Natural killer cell treated with Interleukin-12 subunit alpha and Interleukin-12 subunit beta and Interleukin-15 and Interleukin-18, amount 100 ng/mL, for 72 hours (primary cell): ENCODE measurements at regions not wholly inside any gene's neighbourhood (a gene's known extent, or its start where the extent isn't known, plus 50 kb on each side); places are given as distances from the start of the nearest gene placed in this dataset.
"Not testable (repeated sequence)": the region's sequence is repeated elsewhere in the genome, so short reads cannot be mapped to it uniquely, and the experiment has no call there.

Source experiments
- ATAC-seq, 2 donors: fragments of 150-1000 bp; cut with Tn5 transposase in 1 of 2; sonication (Bioruptor Pico), chemical (Tn5 transposase) in 1 of 2; 2 replicates each; pipeline ENCODE4 v1.10.0; 2021
- DNase-seq: peaks from one replicate; pipeline ENCODE4 v3.0.0; 2022; ENCODE audit warnings: low spot score
- H3K27ac Mint-ChIP-seq, 2 donors: 1 replicate in 1 of 2; 2 replicates in 1 of 2; pipeline ENCODE4 v1.8.0; 2022; ENCODE audit warnings: mixed read lengths in 2 of 2, mild to moderate bottlenecking in 1 of 2, moderate library complexity in 1 of 2
- H3K27me3 Mint-ChIP-seq, 2 donors: 1 replicate in 1 of 2; 2 replicates in 1 of 2; pipeline ENCODE4 v1.8.0; 2022; ENCODE audit warnings: mixed read lengths in 2 of 2
- H3K36me3 Mint-ChIP-seq: one replicate; pipeline ENCODE4 v1.8.0; 2022; ENCODE audit warnings: mixed read lengths
- H3K4me1 Mint-ChIP-seq, 2 donors: 1 replicate in 1 of 2; 2 replicates in 1 of 2; pipeline ENCODE4 v1.8.0; 2022; ENCODE audit warnings: low read depth in 2 of 2, mixed read lengths in 2 of 2, mild to moderate bottlenecking in 1 of 2
- H3K4me3 Mint-ChIP-seq: one replicate; pipeline ENCODE4 v1.8.0; 2022; ENCODE audit warnings: mixed read lengths
- H3K9me3 Mint-ChIP-seq: 2 replicates; pipeline ENCODE4 v1.8.0; 2022; ENCODE audit warnings: mixed read lengths

DNA sequence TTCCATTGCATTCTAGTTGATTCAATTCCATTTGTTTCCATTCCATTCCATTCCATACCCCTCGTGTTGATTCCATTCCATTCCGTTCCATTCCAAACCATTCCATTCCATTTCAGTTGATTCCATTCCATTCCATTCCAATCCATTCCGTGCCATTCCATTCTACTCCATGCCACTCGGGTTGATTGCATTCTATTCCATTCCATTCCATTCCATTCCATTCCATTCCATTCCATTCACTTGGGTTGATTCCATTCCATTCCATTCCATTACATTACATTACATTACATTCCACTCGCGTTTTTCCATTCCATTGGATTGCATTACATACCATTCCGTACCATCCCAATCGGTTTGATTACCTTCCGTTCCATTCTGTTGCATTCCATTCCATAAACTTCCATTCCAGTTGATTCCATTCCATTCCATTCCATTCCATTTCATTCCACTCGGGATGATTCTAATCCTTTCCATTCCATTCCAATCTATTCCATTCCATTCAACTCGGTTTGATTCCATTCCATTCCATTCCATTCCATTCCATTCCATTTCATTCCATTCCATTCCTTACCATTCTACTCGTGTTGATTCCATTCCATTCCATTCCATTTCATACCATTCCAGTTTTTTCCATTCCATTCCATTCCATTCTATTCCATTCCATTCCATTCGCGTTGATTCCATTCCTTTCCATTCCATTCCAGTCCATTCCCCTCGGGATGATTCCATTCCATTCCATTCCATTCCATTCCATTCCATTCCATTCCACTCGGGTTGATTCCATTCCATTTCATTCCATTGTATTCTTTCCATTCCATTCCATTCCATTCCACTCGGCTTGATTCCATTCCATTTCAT lies 1140.4 kb downstream of the RPIA start:
- ATAC-seq = no peak
- Mint-ChIP-seq H3K9me3 (peaks cover 59% of the 10 kb centered on the region), H3K27me3 (no peaks in the 10 kb centered on the region), H3K27ac (no peak overlapping the region), H3K4me1 (peaks cover 3 to 4% of the 10 kb centered on the region in 2 donors), H3K36me3 (peaks cover 33% of the 10 kb centered on the region), H3K4me3 (no peak overlapping the region)
- no peak for DNase-seq

DNA sequence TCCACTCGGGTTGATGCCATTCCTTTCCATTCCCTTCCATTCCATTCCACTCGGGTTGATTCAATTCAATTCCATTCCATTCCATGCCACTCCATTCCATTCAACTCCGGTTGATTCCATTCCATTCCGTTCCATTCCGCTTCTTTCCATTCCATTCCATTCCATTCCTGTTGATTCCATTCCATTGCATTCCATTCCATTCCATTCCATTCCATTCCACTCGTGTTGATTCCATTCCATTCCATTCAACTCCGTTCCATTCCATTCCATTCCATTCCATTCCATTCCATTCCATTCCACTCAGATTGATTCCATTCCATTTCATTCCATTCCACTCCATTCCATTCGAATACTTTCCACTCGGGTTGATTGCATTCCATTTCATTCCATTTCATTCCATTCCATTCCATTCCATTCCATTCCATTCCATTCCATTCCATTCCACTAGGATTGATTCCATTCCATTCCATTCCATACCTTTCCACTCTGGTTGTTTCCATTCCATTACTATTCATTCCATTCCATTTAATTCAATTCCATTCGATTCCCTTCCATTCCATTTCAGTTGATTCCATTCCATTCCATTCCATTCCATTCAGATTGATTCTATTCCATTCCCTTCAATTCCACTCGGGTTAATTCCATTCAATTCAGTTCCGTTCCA lies 1141.8 kb downstream of the RPIA start:
- DNase-seq (no peak), ATAC-seq (peak; percentile 77 to 79)
- Mint-ChIP-seq H3K36me3 (peaks cover 34% of the 10 kb centered on the region), H3K4me1 (peaks cover 5 to 6% of the 10 kb centered on the region in 2 donors), H3K27me3 (peaks cover 0 to 3% of the 10 kb centered on the region in 2 donors), H3K9me3 (peaks cover 62% of the 10 kb centered on the region), H3K4me3 (no peak overlapping the region), H3K27ac (no peak overlapping the region)

DNA sequence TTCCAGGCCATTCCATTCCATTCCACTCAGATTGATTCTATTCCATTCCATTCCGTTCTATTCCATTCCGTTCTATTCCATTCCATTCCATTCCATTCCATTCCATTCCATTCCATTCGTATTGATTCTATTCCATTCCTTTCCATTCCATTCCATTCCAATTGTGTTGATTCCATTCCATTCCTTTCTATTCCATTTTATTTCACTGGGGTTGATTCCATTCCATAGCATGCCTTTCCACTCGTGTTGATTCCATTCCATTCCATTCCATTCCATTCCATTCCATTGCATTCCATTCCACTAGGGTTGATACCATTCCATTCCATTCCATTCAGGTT lies 1142.3 kb downstream of the RPIA start:
- Mint-ChIP-seq H3K9me3 (peaks cover 62% of the 10 kb centered on the region), H3K27me3 (peaks cover 0 to 7% of the 10 kb centered on the region in 2 donors), H3K4me1 (peaks cover 9% of the 10 kb centered on the region in 2 donors), H3K36me3 (peaks cover 34% of the 10 kb centered on the region), H3K4me3 (no peak overlapping the region), H3K27ac (no peak overlapping the region)
- ATAC-seq = no peak
- no peak for DNase-seq

DNA sequence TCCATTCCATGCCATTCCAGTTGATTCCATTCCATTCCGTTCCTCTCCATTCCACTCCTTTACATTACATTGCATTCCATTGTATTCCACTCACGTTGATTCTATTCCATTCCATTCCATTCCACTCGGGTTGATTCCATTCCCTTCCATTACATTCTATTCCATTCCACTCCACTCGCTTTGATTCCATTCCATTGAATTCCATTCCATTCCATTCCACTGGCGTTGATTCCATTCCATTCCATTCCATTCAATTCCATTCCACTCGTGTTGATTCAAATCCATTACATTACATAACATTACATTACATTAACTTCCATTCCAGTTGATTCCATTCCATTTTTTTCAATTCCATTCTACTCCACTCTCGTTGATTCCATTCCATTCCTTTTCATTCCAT lies 1142.8 kb downstream of the RPIA start:
- H3K4me3 Mint-ChIP-seq = no peak overlapping the region
- peaks cover 30% of the 10 kb centered on the region for H3K36me3 Mint-ChIP-seq
- H3K9me3 Mint-ChIP-seq = peaks cover 57% of the 10 kb centered on the region
- H3K27ac Mint-ChIP-seq = no peak overlapping the region
- peaks cover 9% of the 10 kb centered on the region in 2 donors for H3K4me1 Mint-ChIP-seq
- DNase-seq (no peak), ATAC-seq (no peak)
- peaks cover 0 to 7% of the 10 kb centered on the region in 2 donors for H3K27me3 Mint-ChIP-seq

DNA sequence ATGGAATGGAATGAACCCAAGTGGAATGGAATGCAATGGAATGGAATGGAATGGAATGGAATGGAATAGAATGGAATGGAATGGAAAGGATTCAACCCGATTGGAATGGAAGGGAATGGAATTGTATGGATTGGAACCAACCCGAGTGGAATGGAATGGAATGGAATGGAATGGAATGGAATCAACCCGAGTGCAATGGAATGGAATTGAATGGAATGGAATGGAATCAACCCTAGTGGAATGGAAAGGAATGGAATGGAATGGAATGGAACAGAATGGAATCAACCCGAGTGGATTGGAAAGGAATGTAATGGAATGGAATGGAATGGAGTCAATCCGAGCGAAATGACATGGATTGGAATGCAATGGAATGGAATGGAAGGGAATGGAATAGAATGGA lies 1144.9 kb downstream of the RPIA start:
- H3K27me3 Mint-ChIP-seq, H3K4me3 Mint-ChIP-seq, H3K27ac Mint-ChIP-seq, DNase-seq: not testable (repeated sequence)
- Mint-ChIP-seq H3K36me3 (peaks cover 10% of the 10 kb centered on the region), H3K9me3 (peaks cover 48% of the 10 kb centered on the region), H3K4me1 (peaks cover 9 to 17% of the 10 kb centered on the region in 2 donors)
- peak; percentile 75 to 83 for ATAC-seq

DNA sequence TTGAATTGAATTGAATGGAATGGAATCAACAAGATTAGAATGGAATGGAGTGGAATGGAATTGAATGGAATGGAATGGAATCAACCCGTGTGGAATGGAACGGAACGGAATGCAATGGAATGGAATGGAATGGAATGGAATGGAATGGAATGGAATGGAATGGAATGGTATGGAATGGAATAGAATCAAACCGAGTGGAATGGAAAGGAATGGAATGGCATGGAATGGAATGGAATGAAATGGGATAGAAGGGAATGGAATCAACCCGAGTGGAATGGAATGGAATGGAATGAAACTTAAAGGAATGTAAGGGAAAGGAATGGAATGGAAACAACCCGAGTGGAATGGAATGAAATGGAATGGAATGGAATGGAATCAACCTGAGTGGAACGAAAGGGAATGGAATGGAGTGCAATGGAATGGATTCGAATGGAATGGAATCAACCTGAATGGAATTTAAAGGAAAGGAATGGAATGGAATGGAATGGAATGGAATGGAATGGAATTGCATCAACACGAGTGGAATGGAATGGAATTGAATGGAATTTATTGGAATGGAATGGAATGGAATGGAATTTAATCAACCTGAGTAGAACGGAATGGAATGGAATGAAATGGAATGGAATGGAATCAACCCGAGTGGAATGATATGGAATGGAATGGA lies 1146.6 kb downstream of the RPIA start:
- H3K9me3 Mint-ChIP-seq = peaks cover 37% of the 10 kb centered on the region
- peaks cover 10% of the 10 kb centered on the region for H3K36me3 Mint-ChIP-seq
- H3K4me3 Mint-ChIP-seq = peak overlapping the region; percentile 0
- DNase-seq (no peak), ATAC-seq (peak; percentile 55 to 65)
- H3K27ac Mint-ChIP-seq = no peak overlapping the region
- H3K4me1 Mint-ChIP-seq = peaks cover 9 to 28% of the 10 kb centered on the region in 2 donors
- peaks cover 0 to 7% of the 10 kb centered on the region in 2 donors for H3K27me3 Mint-ChIP-seq

DNA sequence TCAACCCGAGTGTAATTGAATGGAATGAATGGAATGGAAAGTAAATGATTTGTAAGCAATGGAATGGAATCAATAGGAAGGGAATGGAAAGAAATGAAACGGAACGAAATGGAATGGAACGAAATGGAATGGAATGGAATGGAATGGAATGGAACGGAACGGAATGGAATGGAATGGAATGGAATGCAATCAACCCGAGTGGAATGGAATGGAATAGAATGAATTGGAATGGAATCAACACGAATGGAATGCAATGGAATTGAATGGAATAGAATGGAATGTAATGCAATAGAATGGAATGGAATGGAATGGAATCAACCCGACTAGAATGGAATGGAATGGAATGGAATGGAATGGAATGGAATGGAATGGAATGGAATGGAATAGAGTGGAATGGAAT lies 1148.7 kb downstream of the RPIA start:
- Mint-ChIP-seq H3K36me3 (peaks cover 10% of the 10 kb centered on the region), H3K4me1 (peaks cover 9 to 28% of the 10 kb centered on the region in 2 donors), H3K9me3 (peaks cover 28% of the 10 kb centered on the region)
- not testable (repeated sequence) for DNase-seq, H3K4me3 Mint-ChIP-seq, H3K27me3 Mint-ChIP-seq, H3K27ac Mint-ChIP-seq
- ATAC-seq = peak; percentile 44 to 54

DNA sequence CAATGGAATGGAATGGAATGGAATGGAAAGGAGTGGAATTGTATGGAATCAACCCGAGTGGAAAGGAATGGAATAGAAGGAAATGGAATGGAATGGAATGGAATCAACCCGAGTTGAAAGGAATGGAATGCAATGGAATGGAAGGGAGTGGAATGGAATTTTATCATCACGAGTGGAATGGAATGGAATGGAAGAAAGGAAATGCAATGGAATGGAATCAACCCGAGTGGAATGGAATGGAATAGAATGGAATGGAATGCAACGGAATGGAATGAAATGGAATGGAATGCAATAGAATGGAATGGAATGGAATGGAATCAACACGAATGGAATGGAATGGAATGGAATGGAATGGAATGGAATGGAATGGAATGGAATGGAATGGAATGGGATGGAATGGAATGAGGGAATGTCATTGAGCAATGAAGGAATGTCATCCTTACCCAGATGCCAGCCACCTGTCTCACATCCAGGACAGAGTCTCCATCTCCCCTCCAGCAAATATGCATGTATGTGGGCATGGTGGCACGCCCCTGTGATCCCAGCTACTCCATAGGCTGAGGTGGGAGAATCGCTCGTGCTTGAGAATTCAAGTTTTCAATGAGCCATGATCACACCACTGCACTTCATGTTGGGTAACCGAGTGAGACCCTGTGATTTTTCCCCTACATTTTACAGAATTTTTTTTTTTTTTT lies 1149.5 kb downstream of the RPIA start:
- not testable (repeated sequence) for H3K27ac Mint-ChIP-seq, DNase-seq, H3K4me3 Mint-ChIP-seq
- ATAC-seq = peak; percentile 47 to 56
- peaks cover 9 to 31% of the 10 kb centered on the region in 2 donors for H3K4me1 Mint-ChIP-seq
- H3K36me3 Mint-ChIP-seq = peaks cover 10% of the 10 kb centered on the region
- H3K27me3 Mint-ChIP-seq = peaks cover 0 to 11% of the 10 kb centered on the region in 2 donors
- H3K9me3 Mint-ChIP-seq = peaks cover 21% of the 10 kb centered on the region

DNA sequence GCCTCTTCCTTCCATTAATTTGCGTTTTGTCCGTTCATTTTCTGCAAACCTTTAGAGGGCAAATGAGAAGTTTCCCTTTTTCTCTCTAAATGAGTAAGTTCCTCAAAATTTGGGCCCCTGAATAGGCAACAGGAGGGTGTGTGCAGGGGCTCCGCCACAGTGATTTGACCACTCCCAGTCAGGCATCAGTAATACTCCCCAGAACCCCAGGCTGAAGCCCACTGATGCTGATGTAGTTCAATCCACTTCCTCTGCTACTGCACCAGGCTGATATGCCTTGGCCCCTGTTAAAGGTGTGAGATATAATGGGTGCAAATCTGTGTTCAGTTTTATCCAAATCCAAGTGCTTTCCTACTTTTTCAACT lies 1150.0 kb downstream of the RPIA start:
- Mint-ChIP-seq H3K27ac (no peak overlapping the region), H3K36me3 (peaks cover 6% of the 10 kb centered on the region), H3K4me1 (peaks cover 8 to 28% of the 10 kb centered on the region in 2 donors), H3K27me3 (peaks cover 0 to 11% of the 10 kb centered on the region in 2 donors), H3K4me3 (no peak overlapping the region), H3K9me3 (peaks cover 17% of the 10 kb centered on the region)
- no peak for DNase-seq
- no peak for ATAC-seq

DNA sequence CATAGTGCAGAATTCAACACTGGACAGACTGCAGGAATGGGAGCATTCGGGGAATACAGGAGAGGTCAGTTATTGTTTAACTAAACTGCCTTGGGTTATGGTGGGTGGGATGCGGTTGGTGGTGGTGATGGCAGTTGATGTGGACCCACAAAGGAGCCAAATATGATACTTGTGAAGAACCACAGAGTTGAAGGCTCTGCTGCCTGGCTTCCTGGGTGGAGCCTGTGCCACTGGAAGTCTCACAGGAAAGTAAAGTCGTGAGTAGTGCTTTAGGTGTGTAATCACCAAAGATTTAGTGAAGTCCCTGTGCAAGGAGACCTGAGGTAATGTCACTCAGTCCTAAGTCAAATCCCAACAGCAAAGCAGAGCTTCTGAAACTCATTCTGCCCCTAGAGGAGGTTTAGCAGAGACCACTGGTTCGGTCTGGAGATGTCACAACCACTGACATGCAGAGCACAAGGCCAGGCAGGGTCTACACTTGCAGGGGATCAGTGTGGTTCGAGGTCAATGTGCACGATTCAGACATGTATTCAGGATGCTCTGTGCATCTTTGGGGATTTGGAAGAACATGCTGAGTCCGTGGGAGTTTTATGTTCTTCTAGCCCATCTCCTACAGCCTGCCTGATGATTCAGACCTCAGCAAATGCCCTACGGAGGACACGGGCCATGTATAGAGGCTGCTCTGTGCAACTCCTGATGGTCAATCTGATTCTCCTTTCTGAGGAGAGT lies 1150.9 kb downstream of the RPIA start:
- Mint-ChIP-seq H3K27ac (no peak overlapping the region), H3K27me3 (peaks cover 0 to 11% of the 10 kb centered on the region in 2 donors), H3K36me3 (no peaks in the 10 kb centered on the region), H3K9me3 (peaks cover 10% of the 10 kb centered on the region), H3K4me1 (peaks cover 6 to 28% of the 10 kb centered on the region in 2 donors), H3K4me3 (no peak overlapping the region)
- DNase-seq (no peak), ATAC-seq (peak in 1 of 2 donors; percentile 46)

DNA sequence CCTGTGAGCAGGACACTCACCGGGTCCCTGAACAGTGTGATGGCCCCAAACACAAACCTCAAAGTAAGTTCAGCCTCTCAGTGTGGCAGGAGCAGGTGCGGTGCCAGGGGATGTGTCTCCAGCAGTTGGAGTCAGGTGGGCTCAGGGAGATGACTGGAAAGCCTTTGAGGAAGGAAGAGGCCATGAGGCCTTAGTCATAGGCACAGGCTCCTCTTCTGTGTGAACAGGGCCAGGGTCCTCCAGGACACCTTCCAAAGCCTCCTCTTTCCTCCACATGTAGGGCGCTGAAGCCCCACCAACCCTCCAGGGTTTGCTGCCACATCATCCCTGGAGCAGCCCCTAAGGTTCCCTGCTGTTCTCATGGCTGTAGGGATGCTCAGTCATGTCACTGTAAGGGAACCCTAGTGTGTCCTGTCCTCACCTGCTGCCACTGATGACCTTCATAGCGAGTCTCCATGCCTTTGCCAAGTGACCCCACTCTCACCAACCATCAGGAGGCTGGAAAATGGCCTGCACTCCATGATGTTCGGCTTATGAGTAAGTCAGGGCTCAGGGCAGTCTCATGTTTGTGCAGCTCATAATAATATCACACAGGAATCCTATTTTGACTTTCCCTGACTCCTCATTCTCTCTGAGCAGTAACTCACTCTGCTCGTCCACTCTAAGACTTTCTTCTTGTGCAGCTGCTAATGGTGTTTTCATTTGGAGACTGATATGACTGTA lies 1152.9 kb downstream of the RPIA start:
- peaks cover 0 to 12% of the 10 kb centered on the region in 2 donors for H3K27me3 Mint-ChIP-seq
- no peak overlapping the region for H3K27ac Mint-ChIP-seq
- H3K36me3 Mint-ChIP-seq = no peaks in the 10 kb centered on the region
- H3K4me1 Mint-ChIP-seq = peaks cover 0 to 28% of the 10 kb centered on the region in 2 donors
- peaks cover 10% of the 10 kb centered on the region for H3K9me3 Mint-ChIP-seq
- peak in 1 of 2 donors; percentile 4 for ATAC-seq
- H3K4me3 Mint-ChIP-seq = no peak overlapping the region
- no peak for DNase-seq

DNA sequence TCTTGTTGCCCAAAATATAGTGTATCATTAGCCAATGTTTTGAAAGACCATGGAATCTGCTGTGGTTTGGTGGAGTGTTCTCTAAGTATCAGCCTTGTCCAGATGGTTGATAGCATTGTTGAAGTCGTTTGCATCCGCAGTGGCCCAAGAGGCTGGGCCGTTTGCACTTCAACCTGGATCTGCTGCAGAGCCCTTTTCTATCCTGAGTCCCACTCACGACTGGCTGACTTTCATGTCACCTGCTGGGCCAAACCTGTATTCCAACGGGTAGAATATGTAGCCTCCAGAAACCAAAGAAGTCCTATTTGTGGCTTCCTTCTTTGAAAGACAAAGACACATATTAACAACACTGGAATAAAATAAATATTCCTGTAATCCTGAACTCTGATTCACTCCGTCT lies 1154.1 kb downstream of the RPIA start:
- DNase-seq = no peak
- H3K4me1 Mint-ChIP-seq = peaks cover 0 to 26% of the 10 kb centered on the region in 2 donors
- peaks cover 4% of the 10 kb centered on the region for H3K9me3 Mint-ChIP-seq
- H3K27me3 Mint-ChIP-seq = peaks cover 0 to 21% of the 10 kb centered on the region in 2 donors
- ATAC-seq = no peak
- H3K36me3 Mint-ChIP-seq = no peaks in the 10 kb centered on the region
- H3K27ac Mint-ChIP-seq = no peak overlapping the region
- no peak overlapping the region for H3K4me3 Mint-ChIP-seq
